WERI-Rb-1 (cell line): ENCODE measurements at regions not wholly inside any gene's neighbourhood (a gene's known extent, or its start where the extent isn't known, plus 50 kb on each side); places are given as distances from the start of the nearest gene placed in this dataset.

Source experiments
- DNase-seq: peaks from one replicate; pipeline ENCODE4 v3.0.0-alpha.2; 2020
- H3K27ac ChIP-seq: fragments of 250-450 bp; sonication (Bioruptor Pico); 2 replicates; pipeline ENCODE4 v1.5.1; 2020; ENCODE audit warnings: mild to moderate bottlenecking, moderate library complexity
- H3K27me3 ChIP-seq: fragments of 250-450 bp; sonication (Bioruptor Pico); 2 replicates; pipeline ENCODE4 v1.5.1; 2021; ENCODE audit warnings: mild to moderate bottlenecking, low read depth, moderate library complexity; ENCODE audit not compliant: insufficient read depth, severe bottlenecking
- H3K36me3 ChIP-seq: fragments of 250-450 bp; sonication (Bioruptor Pico); 2 replicates; pipeline ENCODE4 v1.5.1; 2020; ENCODE audit warnings: mild to moderate bottlenecking, moderate library complexity
- H3K4me3 ChIP-seq: 2 replicates; pipeline ENCODE4 v1.5.1; 2011; ENCODE audit warnings: low read depth, mild to moderate bottlenecking, control low read depth, low read length
- H3K9me3 ChIP-seq: fragments of 250-450 bp; sonication (Bioruptor Pico); 2 replicates; pipeline ENCODE4 v1.5.1; 2021; ENCODE audit warnings: mild to moderate bottlenecking, moderate library complexity; ENCODE audit not compliant: severe bottlenecking
- TF ChIP-seq, protein P1 (sequence below): IDR thresholded peaks from 2 replicates; pipeline ENCODE4 v1.5.1; 2011; ENCODE audit warnings: low read depth, mild to moderate bottlenecking, control low read depth, inconsistent platforms, low read length

DNA sequence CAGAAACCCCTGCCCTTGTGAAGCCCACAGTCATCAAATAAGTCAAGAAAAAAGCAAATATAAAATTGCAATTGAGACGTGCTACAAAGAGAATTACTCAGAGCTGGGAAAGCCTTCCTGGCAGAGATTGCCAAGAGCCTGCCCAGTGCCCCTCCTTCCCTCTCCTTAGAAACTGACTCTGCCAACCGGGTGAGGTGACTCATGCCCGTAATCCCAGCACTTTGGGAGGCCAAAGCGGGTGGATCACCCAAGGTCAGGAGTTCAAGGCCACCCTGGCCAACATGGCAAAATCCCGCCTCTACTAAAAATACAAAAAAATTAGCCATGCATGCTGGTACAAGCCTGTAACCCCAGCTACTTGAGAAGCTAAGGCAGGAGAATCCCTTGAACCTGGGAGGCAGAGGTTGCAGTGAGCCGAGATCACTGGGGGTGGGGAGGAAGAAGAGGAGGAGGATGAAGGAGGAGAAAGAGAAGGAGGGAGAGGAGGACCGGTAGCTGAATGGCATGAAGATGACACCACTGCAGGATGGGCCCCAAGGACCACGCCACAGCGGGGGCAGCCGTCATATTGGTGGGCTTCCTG, 76.1 kb upstream of the RTL6 start:
- Histone ChIP-seq H3K27ac (no peak overlapping the region), H3K27me3 (no peaks in the 10 kb centered on the region), H3K4me3 (no peak overlapping the region), H3K9me3 (no peaks in the 10 kb centered on the region), H3K36me3 (no peaks in the 10 kb centered on the region)
- DNase-seq = no peak
- TF ChIP-seq, protein P1, sequence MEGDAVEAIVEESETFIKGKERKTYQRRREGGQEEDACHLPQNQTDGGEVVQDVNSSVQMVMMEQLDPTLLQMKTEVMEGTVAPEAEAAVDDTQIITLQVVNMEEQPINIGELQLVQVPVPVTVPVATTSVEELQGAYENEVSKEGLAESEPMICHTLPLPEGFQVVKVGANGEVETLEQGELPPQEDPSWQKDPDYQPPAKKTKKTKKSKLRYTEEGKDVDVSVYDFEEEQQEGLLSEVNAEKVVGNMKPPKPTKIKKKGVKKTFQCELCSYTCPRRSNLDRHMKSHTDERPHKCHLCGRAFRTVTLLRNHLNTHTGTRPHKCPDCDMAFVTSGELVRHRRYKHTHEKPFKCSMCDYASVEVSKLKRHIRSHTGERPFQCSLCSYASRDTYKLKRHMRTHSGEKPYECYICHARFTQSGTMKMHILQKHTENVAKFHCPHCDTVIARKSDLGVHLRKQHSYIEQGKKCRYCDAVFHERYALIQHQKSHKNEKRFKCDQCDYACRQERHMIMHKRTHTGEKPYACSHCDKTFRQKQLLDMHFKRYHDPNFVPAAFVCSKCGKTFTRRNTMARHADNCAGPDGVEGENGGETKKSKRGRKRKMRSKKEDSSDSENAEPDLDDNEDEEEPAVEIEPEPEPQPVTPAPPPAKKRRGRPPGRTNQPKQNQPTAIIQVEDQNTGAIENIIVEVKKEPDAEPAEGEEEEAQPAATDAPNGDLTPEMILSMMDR = no peak

DNA sequence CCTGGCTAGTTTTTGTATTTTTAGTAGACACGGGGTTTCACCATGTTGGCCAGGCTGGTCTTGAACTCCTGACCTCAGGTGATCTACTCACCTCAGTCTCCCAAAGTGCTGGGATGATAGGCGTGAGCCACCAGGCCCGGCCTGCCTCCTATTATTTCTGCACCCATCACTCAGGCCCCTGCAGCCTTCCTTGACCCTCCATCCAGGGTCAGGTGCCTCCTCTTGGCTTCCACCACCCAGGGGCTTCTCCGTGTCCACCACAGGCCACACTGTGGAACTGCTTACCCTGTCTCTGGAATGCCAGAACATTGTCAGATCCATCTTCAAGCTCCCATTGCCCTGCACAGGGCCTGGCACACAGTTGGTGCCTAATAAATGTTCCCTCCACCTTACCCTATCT, 75.4 kb upstream of the RTL6 start:
- Histone ChIP-seq H3K27ac (no peak overlapping the region), H3K9me3 (no peaks in the 10 kb centered on the region), H3K36me3 (no peaks in the 10 kb centered on the region), H3K27me3 (no peaks in the 10 kb centered on the region), H3K4me3 (no peak overlapping the region)
- TF ChIP-seq, protein P1 = no peak
- DNase-seq = no peak

DNA sequence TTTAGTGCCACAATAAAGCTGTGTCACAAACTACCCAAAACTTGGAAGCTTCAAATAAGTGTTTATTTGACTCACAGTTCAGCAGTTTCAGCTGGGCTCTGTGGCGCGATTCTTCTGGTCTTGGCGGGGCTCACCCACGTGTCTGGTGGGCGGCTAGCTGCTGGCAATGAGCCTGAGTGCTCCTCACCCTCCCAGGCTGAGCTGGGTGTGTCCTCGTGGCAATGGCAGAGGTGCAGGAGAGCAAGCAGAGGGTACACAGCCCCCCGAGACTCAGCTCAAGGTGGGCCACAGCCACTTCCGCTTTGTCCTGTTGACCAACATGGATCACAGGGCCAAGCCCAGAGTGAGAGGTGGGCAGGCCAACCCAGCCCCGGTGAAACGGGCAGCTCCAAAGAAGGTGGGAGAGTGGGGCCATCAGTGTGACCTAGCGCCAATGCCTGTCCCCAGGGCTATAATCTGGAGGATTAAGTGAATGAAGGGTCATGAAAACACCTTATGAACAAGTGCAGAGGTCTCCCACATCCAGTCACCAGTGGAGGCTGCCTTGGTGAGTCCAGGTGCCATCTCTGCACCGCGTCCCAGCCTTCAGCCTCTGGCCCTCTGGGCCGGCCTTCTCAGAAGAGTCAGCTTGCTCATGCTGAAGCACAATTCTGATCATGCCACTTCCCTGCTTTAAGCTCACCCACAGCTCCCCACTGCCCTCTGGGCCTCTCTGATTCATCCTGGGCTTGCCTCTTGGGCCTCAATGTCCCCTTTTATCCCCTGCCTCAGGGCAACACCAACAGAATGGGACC, 74.6 kb upstream of the RTL6 start:
- TF ChIP-seq, protein P1 = no peak

DNA sequence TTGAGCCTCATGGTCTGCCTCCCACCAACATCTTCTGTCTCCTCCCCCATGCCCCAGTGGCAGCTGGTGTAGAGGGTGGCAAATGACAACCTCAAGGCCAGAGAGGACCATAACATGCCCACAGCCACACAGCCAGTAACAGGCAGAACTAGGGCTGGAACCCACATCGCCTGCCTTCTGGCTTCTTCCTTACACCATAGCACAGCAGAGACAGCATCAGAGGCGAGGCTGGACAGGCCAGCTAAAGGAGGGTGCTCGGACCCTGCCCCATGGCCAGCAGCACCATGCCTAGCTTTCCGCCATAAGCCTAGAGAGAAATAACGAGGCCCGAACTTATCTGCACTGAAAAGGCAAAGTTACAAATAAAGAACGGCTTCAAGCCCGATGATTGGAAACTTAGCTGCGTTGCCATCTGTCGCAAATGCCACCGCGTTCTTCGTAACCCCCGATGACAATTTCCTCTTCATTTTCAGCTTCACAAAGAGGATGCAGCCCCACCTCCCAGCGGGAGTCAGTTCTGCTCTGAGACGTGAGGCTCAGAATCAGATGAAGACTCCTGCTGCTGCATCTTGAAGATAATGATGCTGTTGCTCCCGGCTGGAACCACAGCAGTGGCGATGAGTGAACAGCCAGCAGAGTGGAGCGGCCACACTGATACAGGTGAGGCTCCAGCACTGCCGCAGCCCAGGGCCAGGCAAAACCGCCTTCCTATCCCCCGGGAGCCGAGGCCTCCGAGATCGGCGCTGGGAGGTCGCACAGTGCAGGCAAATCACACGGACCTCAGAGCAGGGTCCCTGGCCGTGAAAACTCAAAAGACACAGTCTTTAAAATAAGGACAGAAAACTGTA, 73.8 kb upstream of the RTL6 start:
- H3K27me3 ChIP-seq = no peaks in the 10 kb centered on the region
- TF ChIP-seq, protein P1 = no peak
- no peaks in the 10 kb centered on the region for H3K36me3 ChIP-seq
- DNase-seq = no peak
- H3K4me3 ChIP-seq = no peak overlapping the region
- H3K27ac ChIP-seq = no peak overlapping the region
- H3K9me3 ChIP-seq = no peaks in the 10 kb centered on the region

More for the DNA sequence above, 74.6 kb upstream of the RTL6 start:
- Histone ChIP-seq H3K27me3 (no peaks in the 10 kb centered on the region), H3K36me3 (no peaks in the 10 kb centered on the region), H3K9me3 (no peaks in the 10 kb centered on the region), H3K27ac (no peak overlapping the region), H3K4me3 (no peak overlapping the region)
- no peak for DNase-seq

DNA sequence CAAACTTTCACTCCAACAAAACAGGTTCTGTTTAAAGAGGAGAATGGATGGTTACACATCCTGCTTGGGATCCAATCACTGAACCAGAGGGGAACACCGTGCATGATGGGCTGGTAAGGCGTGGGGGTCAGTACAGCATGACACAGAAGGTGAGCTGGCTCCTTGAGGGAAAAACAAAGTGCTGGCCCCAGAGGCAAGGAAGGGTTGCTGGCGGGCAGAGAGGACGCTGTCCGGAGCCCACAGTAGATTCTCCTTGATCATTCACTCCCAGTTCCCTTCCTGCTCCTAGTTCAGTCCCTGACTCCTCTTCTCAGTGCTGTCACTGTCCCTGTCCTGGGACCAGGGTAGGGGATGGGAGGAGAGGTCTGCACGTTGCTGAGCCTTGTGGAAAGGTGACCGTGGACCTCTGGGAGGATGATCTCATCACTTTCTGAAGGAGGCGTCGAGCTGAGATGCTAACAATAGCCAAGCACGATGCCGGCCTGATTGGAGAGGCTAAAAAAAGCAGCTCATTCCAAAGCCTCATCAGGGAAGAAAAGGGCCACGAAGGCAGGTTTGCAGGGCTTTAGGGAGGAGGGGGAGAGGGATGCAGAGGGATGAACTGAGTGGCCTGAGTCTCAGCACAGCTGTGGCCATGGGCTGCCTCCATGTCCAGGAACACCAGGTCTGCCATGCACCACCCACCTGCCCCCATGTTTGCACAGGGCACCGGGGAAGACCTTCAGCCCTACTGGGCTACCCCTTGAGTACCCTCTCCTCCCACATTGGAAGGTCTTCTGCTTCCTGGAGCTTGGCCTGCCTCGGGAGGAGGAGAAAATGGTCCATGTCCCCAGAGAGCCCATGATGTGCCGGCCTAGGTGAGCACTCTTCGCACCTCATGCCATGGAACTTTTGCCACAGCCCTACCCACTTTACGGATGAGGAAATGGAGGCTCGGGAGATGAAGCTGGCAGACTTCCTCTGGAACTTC, 72.7 kb upstream of the RTL6 start:
- TF ChIP-seq, protein P1 = no peak
- DNase-seq = no peak
- Histone ChIP-seq H3K9me3 (no peaks in the 10 kb centered on the region), H3K36me3 (no peaks in the 10 kb centered on the region), H3K27ac (no peak overlapping the region), H3K27me3 (no peaks in the 10 kb centered on the region), H3K4me3 (no peak overlapping the region)
